SU-DHL-6 (cell line): ENCODE measurements at regions not wholly inside any gene's neighbourhood (a gene's known extent, or its start where the extent isn't known, plus 50 kb on each side); places are given as distances from the start of the nearest gene placed in this dataset.

ENCODE experiments used
- H2AFZ ChIP-seq: fragments of 200-600 bp; sonication (generic); 2 replicates; pipeline ENCODE4 v1.6.1; 2014; ENCODE audit warnings: low read depth, mild to moderate bottlenecking, moderate library complexity, mixed read lengths, antibody characterized with exemption, low read length; ENCODE audit not compliant: severe bottlenecking
- H3F3A ChIP-seq: fragments of 200-600 bp; shearing (Covaris generic); 2 replicates; pipeline ENCODE4 v1.6.0; 2016; ENCODE audit warnings: antibody characterized with exemption, mild to moderate bottlenecking; ENCODE audit not compliant: insufficient read depth
- H3K27ac ChIP-seq: fragments of 200-600 bp; sonication (generic); 2 replicates; pipeline ENCODE4 v1.5.1; 2016; ENCODE audit warnings: low read depth, mild to moderate bottlenecking, low read length, moderate library complexity, mixed read lengths
- H3K27me3 ChIP-seq: fragments of 200-600 bp; sonication (generic), shearing (Covaris generic); 2 replicates; pipeline ENCODE4 v1.6.0; 2014; ENCODE audit warnings: mild to moderate bottlenecking, low read length
- H3K36me3 ChIP-seq: fragments of 200-600 bp; sonication (generic); 2 replicates; pipeline ENCODE4 v1.6.1; 2014; ENCODE audit warnings: mild to moderate bottlenecking, low read length, mixed read lengths
- H3K4me2 ChIP-seq: fragments of 300-600, 200-600 bp; shearing (Covaris generic), sonication (generic); 2 replicates; pipeline ENCODE4 v1.6.0; 2014; ENCODE audit warnings: low read length, low read depth, mild to moderate bottlenecking; ENCODE audit not compliant: poor library complexity, severe bottlenecking
- H3K4me3 ChIP-seq: fragments of 200-600 bp; sonication (generic); 2 replicates; pipeline ENCODE4 v1.5.1; 2014; ENCODE audit warnings: antibody characterized with exemption, low read length, mild to moderate bottlenecking, mixed read lengths; ENCODE audit not compliant: insufficient read depth, poor library complexity, severe bottlenecking
- H3K79me2 ChIP-seq: fragments of 200-600 bp; sonication (generic); 2 replicates; pipeline ENCODE4 v1.6.1; 2014; ENCODE audit warnings: mild to moderate bottlenecking, low read length, moderate library complexity; ENCODE audit not compliant: insufficient read depth
- H3K9ac ChIP-seq: fragments of 200-600 bp; sonication (generic); 2 replicates; pipeline ENCODE4 v1.7.0; 2014; ENCODE audit warnings: mild to moderate bottlenecking, low read length
- H3K9me2 ChIP-seq: fragments of 200-600 bp; sonication (generic); replicated peaks from 2 replicates; pipeline ENCODE4 v1.6.1; 2014; ENCODE audit warnings: low read length; ENCODE audit not compliant: insufficient read depth
- H3K9me3 ChIP-seq: fragments of 200-600 bp; sonication (generic); 2 replicates; pipeline ENCODE4 v1.6.1; 2014; ENCODE audit warnings: low read length, mixed read lengths; ENCODE audit not compliant: insufficient read depth
- H4K20me1 ChIP-seq: fragments of 200-600 bp; sonication (generic); 2 replicates; pipeline ENCODE4 v1.6.1; 2014; ENCODE audit warnings: low read depth, mild to moderate bottlenecking, antibody characterized with exemption, low read length, moderate library complexity, mixed read lengths
- EZH2phosphoT487 ChIP-seq: fragments of 200-600 bp; sonication (generic), shearing (Covaris generic); conservative IDR thresholded peaks from 2 replicates; pipeline ENCODE4 v1.6.1; 2018; ENCODE audit warnings: mild to moderate bottlenecking, antibody characterized with exemption, low read length, moderate library complexity, mixed read lengths
- TF ChIP-seq, protein P1 (sequence below): fragments of 200-600 bp; sonication (generic); IDR thresholded peaks from one replicate; pipeline ENCODE4 v1.5.1; 2017; ENCODE audit warnings: antibody characterized with exemption, mild to moderate bottlenecking, low read length, moderate library complexity; ENCODE audit not compliant: insufficient read depth, poor library complexity, severe bottlenecking

- TF ChIP-seq, protein P1, sequence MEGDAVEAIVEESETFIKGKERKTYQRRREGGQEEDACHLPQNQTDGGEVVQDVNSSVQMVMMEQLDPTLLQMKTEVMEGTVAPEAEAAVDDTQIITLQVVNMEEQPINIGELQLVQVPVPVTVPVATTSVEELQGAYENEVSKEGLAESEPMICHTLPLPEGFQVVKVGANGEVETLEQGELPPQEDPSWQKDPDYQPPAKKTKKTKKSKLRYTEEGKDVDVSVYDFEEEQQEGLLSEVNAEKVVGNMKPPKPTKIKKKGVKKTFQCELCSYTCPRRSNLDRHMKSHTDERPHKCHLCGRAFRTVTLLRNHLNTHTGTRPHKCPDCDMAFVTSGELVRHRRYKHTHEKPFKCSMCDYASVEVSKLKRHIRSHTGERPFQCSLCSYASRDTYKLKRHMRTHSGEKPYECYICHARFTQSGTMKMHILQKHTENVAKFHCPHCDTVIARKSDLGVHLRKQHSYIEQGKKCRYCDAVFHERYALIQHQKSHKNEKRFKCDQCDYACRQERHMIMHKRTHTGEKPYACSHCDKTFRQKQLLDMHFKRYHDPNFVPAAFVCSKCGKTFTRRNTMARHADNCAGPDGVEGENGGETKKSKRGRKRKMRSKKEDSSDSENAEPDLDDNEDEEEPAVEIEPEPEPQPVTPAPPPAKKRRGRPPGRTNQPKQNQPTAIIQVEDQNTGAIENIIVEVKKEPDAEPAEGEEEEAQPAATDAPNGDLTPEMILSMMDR, result no peak
- TF ChIP-seq EZH2phosphoT487, result no peak
- H3K27me3 ChIP-seq, result no peaks in the 10 kb centered on the region
- no peak overlapping the region for H3K9ac ChIP-seq
- H4K20me1 ChIP-seq, result no peaks in the 10 kb centered on the region
- no peaks in the 10 kb centered on the region for H3K9me3 ChIP-seq
- no peaks in the 10 kb centered on the region for H3K79me2 ChIP-seq
- no peak overlapping the region for H3K4me2 ChIP-seq
- no peaks in the 10 kb centered on the region for H3F3A ChIP-seq
- H2AFZ ChIP-seq, result no peak overlapping the region
- no peak overlapping the region for H3K4me3 ChIP-seq
- no peak overlapping the region for H3K27ac ChIP-seq
- no peaks in the 10 kb centered on the region for H3K9me2 ChIP-seq
- no peaks in the 10 kb centered on the region for H3K36me3 ChIP-seq
Measured at GRCh38 chr12:92528097-92528496, 174.7 kb upstream of the PLEKHG7 start.

- TF ChIP-seq, protein P1, result no peak
- TF ChIP-seq EZH2phosphoT487, result no peak
Measured at GRCh38 chr12:92524489-92524888, 178.3 kb upstream of the PLEKHG7 start.

GRCh38 chr12:92520511-92520910 is 182.3 kb upstream of the PLEKHG7 start:
- no peaks in the 10 kb centered on the region for H3K79me2 ChIP-seq
- H3K9me3 ChIP-seq, result no peaks in the 10 kb centered on the region
- H3K9me2 ChIP-seq, result no peaks in the 10 kb centered on the region
- H2AFZ ChIP-seq, result no peak overlapping the region
- H3K4me3 ChIP-seq, result no peak overlapping the region
- no peak overlapping the region for H3K9ac ChIP-seq
- no peak overlapping the region for H3K27ac ChIP-seq
- H3F3A ChIP-seq, result no peaks in the 10 kb centered on the region
- TF ChIP-seq EZH2phosphoT487, result no peak
- TF ChIP-seq, protein P1, result no peak
- no peaks in the 10 kb centered on the region for H3K27me3 ChIP-seq
- no peak overlapping the region for H3K4me2 ChIP-seq
- no peaks in the 10 kb centered on the region for H4K20me1 ChIP-seq
- no peaks in the 10 kb centered on the region for H3K36me3 ChIP-seq

More at GRCh38 chr12:92524489-92524888, 178.3 kb upstream of the PLEKHG7 start:
- H3K27me3 ChIP-seq, result no peaks in the 10 kb centered on the region
- no peak overlapping the region for H3K4me2 ChIP-seq
- H4K20me1 ChIP-seq, result no peaks in the 10 kb centered on the region
- H3K79me2 ChIP-seq, result no peaks in the 10 kb centered on the region
- H3K4me3 ChIP-seq, result no peak overlapping the region
- no peaks in the 10 kb centered on the region for H3K36me3 ChIP-seq
- H3K9me3 ChIP-seq, result no peaks in the 10 kb centered on the region
- H3K27ac ChIP-seq, result no peak overlapping the region
- no peak overlapping the region for H2AFZ ChIP-seq
- H3K9me2 ChIP-seq, result no peaks in the 10 kb centered on the region
- no peak overlapping the region for H3K9ac ChIP-seq
- H3F3A ChIP-seq, result no peaks in the 10 kb centered on the region
